KBM-7 (cell line): ENCODE measurements at regions not wholly inside any gene's neighbourhood (a gene's known extent, or its start where the extent isn't known, plus 50 kb on each side); places are given as distances from the start of the nearest gene placed in this dataset.
A peak's percentile ranks its signal among the peaks of the same experiment; 100 is the strongest.

ENCODE experiments used
- DNase-seq: peaks from one replicate; pipeline ENCODE4 v3.0.0-alpha.2; 2015
- in situ Hi-C: fragments of 300-500 bp; cut with MboI; formaldehyde crosslinking; loops from 2 replicates; pipeline ENCODE4 v1.14.3; 2020; ENCODE audit warnings: low sequenced_read_pairs, low pct_unique_long_range_greater_than_20kb, mixed read lengths

DNA sequence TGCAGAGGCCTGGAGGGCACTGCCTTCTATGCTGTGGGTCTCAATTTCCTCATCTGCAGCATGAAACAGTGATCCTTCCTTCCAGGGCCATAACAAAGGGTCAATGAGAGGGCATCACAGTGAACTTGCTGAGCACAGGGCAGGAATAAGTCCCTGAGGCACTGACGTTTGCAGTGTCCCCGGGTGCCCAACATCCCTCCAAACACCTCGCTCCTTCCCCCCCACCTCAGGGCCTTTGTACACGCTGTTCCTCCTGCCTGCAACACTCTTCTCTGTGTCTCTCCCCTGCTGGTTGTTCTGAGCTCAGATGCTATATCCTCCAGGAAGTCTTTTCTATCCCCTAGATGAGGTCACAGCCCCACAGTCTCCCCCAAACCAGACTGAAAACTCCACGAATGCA, 59.7 kb upstream of the TCF20 start:
- in situ Hi-C loops: no loop called here

GRCh38 chr22:42329504-42329903, 59.1 kb upstream of the TCF20 start:
- in situ Hi-C loops: no loop called here
- DNase-seq: no peak

More for the DNA sequence above, 59.7 kb upstream of the TCF20 start:
- DNase-seq: no peak

GRCh38 chr22:42328784-42329145, 58.3 kb upstream of the TCF20 start:
- in situ Hi-C loops: no loop called here
- no peak for DNase-seq

DNA sequence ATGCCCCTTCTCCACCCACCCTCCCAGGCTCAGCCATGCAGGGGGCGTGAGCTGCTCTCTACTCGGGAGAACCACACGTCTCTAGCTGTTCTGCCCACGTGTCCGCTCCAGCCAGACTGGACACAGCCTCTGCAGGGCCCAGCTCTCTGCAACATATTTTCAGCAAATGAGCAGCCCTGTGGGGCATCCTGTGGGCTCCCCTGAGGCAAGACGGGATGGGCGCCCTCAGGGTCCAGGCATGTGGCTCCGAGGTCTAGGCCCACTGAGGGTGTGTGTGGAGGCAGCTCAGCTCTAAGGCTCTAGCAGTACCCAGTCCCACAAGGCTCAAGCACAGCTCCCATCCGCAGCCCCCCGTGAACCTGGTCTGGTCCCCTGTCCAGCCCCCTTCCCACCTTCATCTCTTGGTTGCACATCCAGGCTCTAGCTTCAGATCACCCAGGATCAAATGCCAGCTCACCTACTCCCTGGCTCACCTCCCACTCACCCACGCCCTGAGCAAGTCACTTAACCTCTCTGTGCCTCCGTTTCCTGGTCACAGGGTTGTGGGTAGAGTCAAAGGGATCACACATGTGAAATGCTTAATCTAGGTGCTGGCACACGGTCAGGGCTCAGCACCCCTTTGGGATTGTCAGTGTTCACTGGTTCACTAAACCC, 57.8 kb upstream of the TCF20 start:
- in situ Hi-C loops: no loop called here

GRCh38 chr22:42327462-42328129, 57.1 kb upstream of the TCF20 start:
- in situ Hi-C loops: no loop called here

More for the DNA sequence above, 57.8 kb upstream of the TCF20 start:
- no peak for DNase-seq

GRCh38 chr22:42326801-42327200, 56.3 kb upstream of the TCF20 start:
- DNase-seq: no peak
- in situ Hi-C loops: no loop called here

More at GRCh38 chr22:42327462-42328129, 57.1 kb upstream of the TCF20 start:
- no peak for DNase-seq

DNA sequence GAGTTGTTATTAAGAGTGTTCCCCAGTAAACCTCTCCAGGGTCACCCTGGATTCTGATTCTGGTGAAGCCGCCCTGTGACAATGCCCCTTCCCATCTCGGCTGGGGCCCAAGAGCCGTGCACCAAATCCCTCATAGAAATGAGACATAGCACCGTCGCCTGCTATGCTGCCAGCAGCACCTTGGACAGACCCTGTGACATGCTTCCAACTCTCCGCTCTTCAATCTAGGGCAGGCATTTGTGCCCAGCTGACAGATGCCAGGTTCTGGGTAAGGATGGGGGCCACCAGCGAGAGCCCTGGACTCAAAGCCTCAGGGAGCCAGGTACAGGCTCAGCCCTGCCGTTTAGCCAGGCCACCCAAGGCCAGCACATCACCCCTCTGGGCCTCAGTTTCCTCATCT, 55.8 kb upstream of the TCF20 start:
- in situ Hi-C loops: no loop called here
- DNase-seq: no peak

DNA sequence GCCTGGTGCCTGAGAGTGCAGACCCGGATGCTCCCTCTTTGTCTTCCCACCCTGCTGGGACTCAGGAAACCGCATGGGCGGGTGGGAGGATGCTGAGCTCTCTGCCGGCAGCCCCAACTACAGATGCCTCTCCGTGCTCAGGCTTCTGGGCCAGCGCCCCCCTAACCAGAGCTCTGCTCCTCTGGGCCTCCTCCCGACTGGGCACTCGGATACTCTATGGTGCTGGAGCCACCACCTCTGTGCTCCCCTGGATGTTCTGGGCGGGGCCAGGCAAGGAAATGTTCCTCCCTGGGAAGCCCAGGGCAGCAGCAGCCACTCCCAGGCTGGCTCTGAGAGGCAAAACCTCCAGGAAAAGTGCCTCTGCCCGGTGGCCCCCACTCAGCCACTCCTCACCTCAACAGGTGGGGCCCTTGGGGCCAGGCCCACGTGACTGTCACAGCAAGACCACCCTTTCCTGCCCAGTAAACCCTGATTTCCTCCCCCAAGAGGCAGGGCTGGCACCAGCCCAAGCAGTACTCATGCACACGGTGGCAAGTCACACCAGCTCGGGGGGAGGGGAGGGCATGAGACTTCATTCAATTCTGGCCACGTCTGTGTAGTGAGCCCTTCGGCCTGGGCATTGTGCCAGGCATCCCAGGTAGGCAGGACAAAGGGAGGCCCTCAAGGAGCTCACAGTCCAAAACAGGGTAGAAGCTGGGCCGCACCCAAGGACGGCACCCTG, 54.7 kb upstream of the TCF20 start:
- DNase-seq: peak; percentile 40
- in situ Hi-C loops: no loop called here

- in situ Hi-C loops: no loop called here
- DNase-seq: no peak
Observed at GRCh38 chr22:42324566-42324965, 54.1 kb upstream of the TCF20 start.

- in situ Hi-C loops: no loop called here
- no peak for DNase-seq
Observed at GRCh38 chr22:42323971-42324370, 53.5 kb upstream of the TCF20 start.

- DNase-seq: no peak
- in situ Hi-C loops: no loop called here
Observed at GRCh38 chr22:42322562-42322926, 52.1 kb upstream of the TCF20 start.

DNA sequence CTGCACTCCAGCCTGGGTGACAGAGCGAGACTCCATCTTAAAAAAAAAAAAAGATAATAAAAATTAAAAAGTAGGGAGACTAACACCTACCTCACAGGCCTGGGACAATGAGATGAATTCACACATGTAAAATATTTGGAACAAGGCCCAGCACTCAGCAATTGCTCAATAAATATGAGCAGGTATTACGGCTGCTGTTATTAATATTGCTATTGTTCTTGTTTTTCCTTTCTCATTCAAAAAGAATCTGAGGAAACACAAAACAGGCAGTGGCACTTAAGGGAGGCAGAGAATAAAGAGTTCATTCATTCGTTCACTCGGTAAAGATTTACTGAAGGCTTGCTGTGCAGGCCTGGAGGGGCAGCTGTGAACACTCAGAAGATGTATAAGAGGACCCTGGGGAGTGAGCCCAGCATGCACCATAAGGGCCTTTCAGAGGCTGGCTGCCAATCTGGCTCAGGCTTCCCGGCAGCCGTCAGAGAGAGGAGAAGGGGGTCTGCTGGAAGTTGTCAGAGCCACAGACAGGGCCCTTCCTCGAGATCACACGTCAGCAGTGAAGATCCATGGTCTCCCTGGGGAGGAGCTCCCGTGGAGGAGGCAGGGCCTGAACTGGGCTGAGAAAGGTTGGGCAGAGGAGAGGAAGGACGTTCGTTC, 51.6 kb upstream of the TCF20 start:
- in situ Hi-C loops: no loop called here
- DNase-seq: no peak

DNA sequence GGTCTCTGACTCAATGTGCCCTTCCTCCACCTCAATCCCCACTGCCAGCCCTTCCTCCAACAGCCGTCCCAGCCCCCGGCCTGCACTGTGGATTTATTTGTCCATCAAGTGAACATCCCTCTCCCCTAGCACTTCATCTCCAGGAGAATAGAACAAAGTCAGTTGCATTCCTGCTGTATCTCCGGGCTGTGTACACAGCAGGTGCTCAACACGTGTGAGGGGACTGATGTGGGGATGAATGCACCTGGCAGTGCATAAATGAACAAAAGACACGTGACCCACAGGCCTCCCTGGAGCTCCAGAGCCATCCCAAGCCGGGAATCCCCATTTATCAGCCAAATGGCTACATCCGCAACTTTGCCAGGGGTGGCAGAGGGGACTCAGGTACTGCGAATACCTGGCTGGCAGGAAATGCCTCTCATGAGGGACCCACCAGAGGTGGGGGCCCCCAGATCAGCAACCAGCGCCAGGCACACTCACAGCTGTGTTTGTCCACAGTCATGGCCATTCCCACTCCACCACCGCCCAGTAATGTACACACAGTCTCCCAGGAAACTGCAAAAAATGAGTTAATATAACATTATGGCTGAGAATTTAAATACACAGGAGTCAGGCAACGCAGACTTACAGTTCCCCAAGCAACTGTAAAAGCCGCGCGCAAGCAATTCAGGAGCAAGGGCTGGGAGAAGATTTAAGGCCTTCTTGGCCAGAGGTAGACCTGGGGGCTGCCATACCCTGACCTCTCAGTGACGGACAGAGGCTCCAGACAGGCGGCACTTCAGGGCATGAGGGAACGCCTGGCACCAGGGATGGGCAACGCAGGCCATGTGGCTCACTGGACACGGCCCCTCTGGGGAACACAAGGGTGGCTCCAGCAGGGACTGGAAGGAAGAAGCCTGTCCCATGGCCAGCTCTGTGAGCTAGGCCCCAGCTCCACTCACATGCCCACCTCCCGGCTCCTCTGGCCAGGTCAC, 50.3 kb upstream of the TCF20 start:
- in situ Hi-C loops: no loop called here
- DNase-seq: no peak
